Mucosa of gallbladder (tissue), 1 donor: ENCODE measurements at regions not wholly inside any gene's neighbourhood (a gene's known extent, or its start where the extent isn't known, plus 50 kb on each side); places are given as distances from the start of the nearest gene placed in this dataset.

ENCODE experiments used
- DNase-seq: peaks from one replicate; pipeline ENCODE4 v3.0.0-alpha.2; 2020; ENCODE audit warnings: low spot score
- donor health status: DM: no; HTN: no; CAD: no.

DNA sequence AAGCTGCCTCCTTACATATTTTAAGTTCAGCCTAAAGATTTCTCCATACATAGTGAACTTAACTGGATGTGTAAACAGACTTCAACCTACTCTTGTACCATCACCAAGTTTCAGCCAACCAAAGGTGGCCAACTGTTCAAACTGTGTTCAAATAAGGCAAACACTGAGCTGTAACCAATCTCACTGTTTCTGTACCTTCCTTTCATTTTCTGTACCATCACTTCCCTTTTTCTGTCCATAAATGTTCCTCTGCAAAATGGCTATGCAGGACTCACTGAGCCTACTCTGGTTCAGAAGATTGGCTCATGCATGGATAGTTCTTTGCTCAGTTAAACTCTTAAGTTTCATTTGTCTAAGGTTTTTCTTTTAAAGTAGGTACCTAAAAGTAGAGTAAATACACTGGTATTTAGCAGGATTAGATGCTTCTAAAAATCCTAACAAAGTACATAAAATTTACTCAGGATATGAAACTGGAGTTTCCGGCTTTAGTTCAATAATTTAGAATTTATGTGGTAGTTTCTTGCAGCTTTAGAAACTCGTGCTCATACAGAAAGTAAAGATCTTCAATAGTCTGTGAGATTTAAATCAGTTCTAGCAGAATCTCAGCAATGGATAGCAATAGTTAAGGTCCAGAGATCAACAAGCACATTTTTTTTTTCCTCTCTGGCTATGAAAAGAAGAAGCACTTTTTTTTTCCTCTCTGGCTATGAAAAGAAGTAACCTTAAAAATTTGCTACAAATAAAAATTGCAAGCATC, 282.0 kb upstream of the PPFIA2 start:
- DNase-seq, result no peak

- no peak for DNase-seq
Observed at GRCh38 chr12:82034769-82035168, 275.6 kb upstream of the PPFIA2 start.

DNA sequence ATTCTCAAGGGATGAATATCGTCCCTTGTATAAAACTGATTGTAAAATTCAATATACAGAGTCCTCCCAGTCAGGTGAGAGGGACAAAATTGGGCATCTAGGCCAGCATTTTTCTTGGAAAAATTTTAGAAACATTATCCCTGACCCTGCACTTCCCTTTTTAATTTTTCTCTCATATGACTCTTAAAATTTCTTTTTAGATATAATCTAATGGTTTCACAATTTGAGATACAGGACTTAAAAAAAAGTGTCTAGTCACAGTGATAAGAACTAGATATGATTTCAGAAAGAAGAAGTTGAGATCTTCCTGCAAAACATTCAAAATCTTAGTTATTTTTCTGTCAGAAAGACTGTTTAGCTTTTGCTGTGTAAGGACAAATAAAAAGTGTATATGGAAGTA, 270.8 kb upstream of the PPFIA2 start:
- DNase-seq, result no peak

- no peak for DNase-seq
Observed at GRCh38 chr12:82028772-82029171, 269.6 kb upstream of the PPFIA2 start.

- no peak for DNase-seq
Observed at GRCh38 chr12:82027612-82028011, 268.5 kb upstream of the PPFIA2 start.

GRCh38 chr12:82025462-82025861, 266.3 kb upstream of the PPFIA2 start:
- no peak for DNase-seq

DNA sequence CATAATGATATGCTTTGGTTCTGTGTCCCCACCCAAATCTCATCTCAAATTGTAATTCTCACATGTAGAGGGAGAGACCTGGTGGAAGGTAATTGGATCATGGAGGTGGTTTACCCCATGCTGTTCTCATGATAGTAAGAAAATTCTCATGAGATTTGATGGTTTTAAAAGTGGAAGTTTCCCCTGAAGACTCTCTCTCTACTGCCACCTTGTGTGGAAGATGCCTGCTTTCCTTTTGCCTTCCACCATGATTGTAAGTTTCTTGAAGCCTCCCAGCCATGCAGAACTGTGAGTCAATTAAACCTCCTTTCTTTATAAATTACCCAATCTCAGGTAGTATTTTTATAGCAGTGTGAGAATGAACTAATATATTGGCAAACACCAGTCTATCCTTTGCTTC, 260.4 kb upstream of the PPFIA2 start:
- no peak for DNase-seq

GRCh38 chr12:82015623-82016347, 256.6 kb upstream of the PPFIA2 start:
- DNase-seq, result no peak

DNA sequence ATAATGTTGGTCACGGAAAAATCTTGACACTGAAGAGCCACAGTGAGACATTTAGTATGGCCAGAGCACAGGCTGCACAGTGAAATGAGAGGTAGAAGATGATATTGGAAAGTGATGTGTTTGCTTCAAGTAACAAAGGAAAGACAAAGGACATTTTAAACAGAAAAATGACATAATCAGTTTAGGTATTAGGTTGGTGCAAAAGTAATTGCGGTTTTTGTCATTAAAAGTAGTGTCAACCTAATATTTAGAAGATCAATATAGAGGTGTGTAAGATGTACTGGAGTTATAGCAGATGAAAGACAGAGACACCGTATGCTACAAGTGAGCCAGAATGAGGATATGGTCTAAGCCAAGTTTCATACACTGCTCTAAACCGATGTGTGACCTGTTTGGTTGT, 253.0 kb upstream of the PPFIA2 start:
- no peak for DNase-seq

- DNase-seq, result no peak
Observed at GRCh38 chr12:82009524-82009923, 250.4 kb upstream of the PPFIA2 start.

DNA sequence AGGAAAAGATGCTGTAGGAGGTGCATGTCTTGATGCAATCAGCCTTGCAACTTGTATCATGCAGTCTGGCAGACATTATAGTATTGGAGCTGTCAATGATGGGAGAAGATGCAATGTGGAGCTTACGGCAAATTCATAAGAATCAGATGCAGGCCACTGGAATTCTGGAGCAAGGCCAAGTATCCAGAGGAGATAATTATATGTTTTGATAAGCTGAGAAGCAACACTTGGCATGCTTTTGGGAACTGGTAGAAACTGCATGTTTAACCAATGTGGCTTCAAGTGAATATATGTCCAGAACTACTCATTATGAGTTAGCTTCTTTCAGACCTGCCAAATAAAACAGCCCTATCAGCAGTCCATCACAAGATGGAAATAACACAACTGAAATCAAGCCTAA, 249.1 kb upstream of the PPFIA2 start:
- DNase-seq, result no peak

GRCh38 chr12:81998761-81999378, 239.7 kb upstream of the PPFIA2 start:
- no peak for DNase-seq

DNA sequence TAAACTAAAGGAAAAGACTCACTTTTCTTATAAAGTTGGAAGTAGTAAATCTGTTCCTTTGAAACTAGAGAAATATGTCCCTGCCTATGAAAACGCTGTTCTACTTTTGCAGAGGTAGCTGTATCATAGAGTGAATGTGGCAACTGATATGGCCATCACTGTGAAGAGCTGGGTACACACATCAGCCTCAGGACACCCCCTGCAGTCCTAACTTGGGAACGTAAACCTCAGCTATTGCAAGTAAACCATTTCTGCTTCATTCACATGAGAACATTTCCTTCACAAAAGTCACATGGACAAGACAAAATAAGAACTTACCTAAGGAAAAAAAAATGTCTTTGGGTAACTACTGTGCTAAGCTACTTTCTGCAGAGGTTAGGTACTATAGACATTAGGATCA, 233.3 kb upstream of the PPFIA2 start:
- DNase-seq, result no peak

DNA sequence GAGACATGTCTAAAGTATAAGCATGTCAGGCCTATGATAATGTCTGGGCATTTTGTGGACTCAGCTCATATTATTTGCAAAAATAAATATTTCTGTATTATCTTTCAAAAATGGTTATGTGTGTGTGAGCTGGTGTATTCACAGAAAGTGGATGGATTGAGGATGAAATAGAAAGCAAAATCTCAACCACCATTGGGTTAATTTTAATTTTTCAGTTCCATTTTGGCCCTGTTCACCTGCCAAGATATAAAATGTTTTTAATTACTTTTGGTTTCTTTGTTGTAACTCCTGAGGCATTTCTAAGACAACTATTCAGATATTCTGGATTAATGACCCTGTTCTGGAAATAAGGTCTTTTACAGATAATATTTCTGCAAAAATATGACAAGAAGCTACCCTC, 232.7 kb upstream of the PPFIA2 start:
- no peak for DNase-seq

DNA sequence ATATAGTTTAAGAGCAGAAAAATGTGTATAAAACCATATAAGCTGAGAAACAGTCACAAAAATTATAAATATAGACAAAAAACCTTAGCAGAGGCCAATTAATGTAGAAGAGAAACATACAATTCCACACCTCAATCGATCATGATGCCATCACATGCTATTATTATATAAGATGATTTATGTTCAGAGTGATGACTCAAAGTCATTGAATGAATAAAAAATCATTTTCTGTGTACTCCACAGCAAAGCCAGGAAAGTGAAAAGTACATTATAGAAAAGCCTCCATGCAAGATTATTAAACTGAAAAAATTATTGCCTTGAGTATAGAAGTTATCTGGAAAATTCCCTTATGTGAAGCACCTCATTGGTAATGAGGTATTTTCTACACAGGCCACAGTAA, 229.2 kb upstream of the PPFIA2 start:
- DNase-seq, result no peak

DNA sequence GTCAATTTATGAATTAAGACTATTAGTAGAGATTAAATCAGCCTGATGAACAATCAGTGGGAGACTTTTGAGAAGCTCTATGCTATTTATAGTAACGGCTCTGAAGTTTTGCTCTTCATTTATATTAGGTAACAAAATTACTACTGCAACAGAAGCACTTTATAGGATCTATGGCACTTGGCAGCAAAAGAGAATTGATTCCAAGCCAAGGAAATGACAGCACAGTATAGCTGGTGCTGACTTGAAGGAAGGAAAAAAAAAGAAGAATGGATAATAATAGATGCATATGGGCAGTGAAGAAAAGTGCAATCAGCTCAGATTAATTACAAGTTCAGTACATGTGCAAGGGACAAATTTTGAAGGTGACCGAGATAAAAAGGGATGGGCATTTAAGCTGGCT, 228.2 kb upstream of the PPFIA2 start:
- DNase-seq, result no peak

DNA sequence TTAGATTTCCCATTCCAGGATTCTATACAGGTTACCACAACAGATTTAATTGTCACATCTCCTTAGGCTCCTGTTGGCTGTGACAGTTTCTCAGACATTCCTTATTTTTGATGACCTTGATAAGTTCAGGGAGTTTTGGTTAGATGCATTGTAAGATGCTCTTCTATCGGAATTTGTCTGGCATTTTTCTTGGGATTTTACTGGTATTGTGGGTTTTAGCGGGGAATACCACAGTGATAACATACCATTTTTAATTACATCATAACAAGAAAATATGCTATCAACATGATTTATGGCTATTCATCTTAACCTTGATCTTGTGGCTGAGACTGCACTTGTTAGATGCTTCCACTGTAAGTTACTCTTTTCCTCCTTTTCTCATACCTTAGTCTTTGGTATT, 217.5 kb upstream of the PPFIA2 start:
- no peak for DNase-seq

- no peak for DNase-seq
Observed at GRCh38 chr12:81974762-81975161, 215.6 kb upstream of the PPFIA2 start.

DNA sequence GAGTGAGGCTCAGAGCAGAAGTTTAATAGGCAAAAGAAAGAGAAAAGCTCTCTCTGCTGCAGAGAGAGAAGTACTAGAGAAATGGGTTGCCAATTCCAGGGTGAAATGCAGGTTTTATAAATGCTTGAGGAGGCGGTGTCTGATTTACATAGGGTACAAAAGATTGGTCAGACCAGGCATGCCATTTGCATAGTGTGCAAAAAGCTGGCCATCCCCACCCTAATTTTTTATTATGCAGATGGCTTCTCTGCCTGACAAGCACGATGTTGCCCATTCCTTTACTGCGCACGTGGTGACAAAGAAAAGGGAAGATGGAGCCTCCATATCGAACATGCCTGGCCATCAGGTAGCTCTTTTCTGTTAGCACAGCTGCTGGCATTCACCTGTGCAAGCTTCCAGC, 209.3 kb upstream of the PPFIA2 start:
- no peak for DNase-seq

DNA sequence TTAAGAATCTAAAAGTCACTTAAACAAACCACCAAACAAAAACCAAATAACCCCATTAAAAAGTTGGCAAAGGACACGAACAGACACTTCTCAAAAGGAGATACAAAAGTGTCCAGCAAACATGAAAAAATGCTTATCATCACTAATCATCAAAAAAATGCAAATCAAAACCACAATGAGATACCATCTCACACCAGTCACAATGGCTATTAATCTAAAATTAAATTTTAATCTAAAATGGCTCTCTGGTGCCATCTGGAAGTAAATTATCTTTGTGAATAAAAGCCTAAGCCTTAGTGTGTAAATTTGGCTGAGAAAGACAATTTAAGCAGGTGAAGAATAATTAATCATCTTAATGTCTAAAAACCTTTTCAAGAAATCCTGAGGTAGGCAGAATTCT, 204.5 kb upstream of the PPFIA2 start:
- no peak for DNase-seq

GRCh38 chr12:81963026-81963425, 203.9 kb upstream of the PPFIA2 start:
- no peak for DNase-seq

- DNase-seq, result no peak
Observed at GRCh38 chr12:81962126-81962856, 203.1 kb upstream of the PPFIA2 start.
